HCEC 1CT (cell line): ENCODE measurements at regions not wholly inside any gene's neighbourhood (a gene's known extent, or its start where the extent isn't known, plus 50 kb on each side); places are given as distances from the start of the nearest gene placed in this dataset.

Experiments used
- DNase-seq: peaks from one replicate; pipeline ENCODE4 v3.0.0-alpha.2; 2017

DNA sequence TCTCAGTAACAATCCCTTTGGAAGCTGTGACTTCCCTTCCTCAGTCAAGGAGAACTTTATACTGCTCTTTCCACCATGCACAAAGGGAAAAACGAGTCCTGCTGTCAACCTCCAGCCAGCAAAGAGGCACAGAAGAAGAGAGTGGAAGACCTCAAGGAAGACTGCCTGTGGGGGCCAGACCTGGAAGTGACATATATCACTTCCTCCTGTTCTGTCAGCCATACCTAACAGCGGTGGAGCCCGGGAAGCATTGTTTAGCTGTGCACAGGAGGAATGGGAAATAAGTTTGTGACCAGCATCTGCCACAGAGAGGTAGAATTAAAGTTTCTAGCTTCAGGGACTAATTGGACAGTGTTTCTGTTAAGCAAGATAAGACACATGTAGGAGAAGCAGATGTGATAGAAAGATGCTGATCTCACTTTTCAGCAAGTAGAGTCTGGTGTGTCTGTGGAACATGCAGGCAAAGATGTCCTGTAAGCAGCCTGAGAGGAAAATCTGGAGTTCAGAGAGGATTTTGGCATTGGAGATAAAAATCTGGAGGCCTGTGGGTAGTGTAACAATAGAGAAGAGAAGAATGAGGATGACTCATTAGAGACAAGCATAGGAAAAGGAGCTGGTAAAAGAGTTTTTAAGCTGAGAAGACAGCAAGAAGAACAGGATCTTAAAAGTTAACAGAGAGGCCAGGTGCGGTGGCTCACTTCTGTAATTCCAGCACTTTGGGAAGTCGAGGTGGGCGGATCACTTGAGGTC, 141.6 kb upstream of the CPSF6 start:
- no peak for DNase-seq

DNA sequence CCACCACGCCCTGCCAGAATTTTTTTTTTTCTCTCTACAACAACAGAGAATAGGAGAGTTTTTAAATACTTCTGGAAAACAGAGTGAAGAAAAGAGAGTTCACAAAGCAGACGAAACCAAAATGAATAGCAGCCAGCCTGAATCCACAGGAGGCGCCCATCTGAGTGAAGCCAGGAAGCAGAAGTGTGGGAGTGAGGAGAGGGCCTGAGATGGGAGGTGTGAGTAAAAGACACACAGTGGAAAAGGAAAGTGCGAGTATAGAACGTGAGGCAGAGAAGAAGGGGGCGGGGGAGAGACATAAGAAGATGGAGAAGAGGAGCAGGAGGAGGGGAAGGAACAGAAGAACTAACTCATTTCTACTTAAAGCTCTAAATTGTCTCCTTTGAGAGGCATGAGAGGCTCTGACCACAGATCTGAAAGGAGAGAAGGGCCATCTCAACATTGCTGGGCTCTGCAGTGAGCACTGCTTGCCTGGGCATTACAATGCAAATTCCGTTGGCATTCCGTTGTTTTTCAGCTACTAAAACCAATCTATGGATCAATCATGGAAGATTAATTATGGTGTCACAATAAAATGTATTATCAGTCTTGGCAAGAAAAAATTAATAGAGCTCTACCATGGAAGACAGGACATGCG, 140.1 kb upstream of the CPSF6 start:
- no peak for DNase-seq

DNA sequence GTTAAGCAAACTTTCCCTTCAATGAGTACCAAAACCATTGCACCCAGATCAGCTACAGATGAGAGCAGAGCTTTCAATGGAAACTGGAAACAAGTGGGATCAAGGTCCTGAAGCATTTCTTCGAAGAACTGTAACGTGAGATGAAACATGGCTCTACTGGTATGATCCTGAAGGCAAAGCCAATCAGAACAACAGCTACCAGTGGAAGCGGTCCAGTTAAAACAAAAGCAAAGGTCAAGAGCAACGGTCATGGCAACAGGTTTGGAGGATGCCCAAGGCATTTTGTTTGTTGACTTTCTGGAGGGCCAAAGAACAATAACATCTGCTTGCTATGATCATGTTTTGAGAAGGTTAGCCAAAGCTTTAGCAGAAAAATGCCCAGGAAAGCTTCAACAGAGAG, 137.9 kb upstream of the CPSF6 start:
- DNase-seq = no peak

DNA sequence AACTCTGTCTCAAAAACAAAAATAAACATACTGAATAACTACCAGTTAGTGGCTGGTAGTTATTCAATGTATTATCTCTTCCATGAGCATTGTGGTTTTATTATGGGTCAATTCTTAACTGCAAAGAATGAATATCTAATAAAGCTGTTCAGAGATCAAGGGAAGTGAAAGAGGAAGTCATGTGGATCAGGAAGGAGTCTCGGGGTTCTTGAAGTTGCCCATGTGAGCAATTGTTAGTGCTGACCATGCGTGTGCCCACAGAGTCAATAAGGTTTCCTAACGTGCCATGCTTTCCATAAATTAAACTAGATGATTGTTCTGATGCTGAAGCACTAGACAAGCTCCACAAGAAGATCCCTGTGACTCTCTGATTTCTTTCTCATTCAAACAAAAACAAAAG, 136.5 kb upstream of the CPSF6 start:
- DNase-seq = no peak

DNA sequence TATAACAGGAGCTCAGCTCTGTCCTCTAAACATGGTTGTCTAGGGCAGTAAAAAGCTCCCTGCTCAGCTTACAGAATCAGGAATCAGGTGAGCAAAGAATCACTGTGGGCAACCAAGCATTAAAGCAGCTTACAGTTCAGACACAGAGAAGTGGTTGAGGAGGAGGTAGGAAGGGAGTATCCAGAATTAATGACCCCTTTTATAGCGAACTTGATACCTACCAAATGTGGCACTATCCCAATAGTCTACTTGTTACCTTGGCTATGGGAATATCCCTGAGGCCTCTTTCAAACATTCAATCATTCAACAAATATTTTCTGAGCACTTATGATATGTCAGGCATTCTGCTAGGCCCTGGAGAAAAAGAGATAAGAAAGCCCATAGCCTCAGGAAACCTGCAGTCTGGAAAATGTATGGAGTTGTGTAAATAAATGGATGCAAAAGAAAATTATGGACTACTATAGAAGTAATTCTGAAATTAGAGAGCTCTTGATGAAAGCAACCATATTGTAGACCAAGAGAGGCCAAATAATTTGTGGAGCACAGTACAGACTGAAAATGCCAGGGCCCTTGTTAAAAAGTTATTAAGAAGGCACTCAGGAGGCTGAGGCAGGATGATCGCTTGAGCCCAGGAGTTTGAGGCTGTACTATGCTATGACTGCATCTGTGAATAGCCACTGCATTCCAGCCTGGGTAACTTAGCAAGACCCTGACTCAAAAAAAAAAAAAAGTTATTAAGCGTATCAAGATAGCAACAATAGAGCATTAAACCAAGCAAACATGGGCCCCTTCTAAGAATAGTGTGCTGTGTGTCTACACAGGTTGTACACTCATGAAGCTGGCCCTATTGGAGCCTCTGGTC, 134.0 kb upstream of the CPSF6 start:
- DNase-seq = no peak

DNA sequence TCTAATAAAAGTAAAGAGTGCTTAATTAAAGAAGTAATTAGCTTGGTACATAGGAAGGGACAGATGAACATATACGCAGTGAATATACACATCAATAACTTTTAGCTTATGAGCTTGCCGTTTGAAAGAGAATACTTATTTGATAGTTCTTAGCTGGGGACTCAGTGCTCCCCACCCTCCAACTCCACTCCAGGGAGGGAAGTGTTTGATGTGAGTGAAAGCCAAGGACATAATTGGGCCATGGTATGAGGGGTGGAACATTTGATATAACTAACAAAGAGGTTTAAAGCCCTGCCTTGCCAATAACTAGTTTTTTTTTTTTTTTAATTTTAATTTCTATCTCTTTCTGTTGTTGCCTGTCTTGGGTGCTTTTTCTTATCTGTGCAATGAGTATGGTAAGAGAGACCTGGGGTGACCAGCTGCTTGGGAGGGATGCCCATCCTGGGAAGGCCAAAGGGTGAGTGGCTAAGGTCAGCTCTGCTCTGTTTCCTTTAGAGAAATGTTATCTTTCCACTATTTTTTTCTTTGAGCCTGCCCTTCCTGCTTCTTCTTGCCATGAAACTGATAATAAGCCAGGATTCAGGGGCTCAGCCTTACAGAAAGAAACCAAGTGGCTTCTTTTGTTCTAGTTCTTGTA, 132.8 kb upstream of the CPSF6 start:
- DNase-seq = no peak

DNA sequence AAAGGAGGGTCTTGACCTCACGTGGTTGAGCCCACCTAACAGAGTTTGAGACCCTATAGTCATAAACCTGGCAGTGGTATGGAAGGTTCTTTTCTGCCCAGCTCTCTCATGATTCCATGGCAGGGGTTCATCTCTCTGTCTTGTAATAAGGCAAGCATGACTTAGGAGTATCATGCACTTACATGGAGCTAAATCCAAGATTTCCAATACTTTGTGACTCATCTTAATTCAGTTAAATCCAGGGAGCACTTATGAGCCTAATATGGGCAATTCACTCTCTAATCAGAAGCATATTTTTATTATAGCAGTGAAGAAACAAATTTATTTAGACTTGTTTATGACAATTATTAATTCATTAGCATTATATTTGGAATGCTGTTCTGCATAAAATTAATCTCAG, 131.8 kb upstream of the CPSF6 start:
- DNase-seq = no peak

DNA sequence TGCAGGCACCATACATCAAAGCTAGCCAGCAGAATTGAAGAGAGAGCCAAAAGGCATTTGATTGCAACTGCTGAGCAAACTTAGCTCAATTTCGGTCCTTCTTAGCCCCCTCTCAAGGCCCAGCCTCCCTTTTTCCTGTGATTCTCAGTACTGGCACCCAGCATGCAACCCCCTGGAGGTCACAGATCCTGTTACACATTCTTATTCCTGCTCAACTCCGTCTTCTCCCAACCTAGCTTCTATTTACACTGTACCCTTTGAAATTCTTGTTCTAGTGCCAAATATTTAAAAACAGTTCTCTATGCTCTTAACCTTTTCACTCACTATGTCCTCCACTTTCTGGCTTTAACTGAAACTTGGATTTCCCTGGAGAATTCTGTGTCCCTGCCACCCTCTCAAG, 131.3 kb upstream of the CPSF6 start:
- no peak for DNase-seq

DNA sequence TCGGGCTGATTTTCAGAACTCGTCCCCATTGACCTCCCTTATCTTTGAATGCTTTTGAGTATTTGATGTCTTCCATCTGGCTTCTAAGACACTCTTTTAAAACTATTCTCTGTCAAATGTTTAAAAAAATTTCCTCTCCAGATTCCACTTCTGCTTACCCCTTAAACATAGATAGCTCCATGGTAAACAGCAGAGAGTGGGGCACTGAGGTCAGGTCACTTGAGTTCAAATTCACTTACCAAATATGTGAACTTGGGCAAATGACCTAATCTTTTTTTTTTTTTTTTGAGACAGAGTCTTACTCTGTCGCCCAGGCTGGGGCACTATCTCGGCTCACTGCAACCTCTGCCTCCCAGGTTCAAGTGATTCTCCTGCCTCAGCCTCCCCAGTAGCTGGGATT, 126.8 kb upstream of the CPSF6 start:
- DNase-seq = no peak

DNA sequence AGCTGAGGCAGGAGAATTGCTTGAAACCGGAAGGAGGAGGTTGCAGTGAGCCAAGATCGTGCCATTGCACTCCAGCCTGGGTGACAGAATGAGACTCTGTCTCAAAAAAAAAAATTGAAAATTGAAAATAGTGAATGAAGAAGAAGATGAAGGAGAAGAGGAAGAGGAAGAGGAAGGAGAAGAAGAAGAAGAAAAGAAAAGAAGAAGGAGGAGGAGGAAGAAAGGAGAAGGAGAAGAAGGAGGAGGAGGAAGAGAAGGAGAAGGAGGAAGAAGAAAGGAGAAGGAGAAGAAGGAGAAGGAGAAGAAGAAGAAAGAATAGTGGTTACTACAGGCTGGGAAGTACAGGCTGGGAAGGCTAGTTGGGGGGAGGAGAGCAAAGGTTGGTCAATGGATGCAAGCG, 124.3 kb upstream of the CPSF6 start:
- DNase-seq = no peak

DNA sequence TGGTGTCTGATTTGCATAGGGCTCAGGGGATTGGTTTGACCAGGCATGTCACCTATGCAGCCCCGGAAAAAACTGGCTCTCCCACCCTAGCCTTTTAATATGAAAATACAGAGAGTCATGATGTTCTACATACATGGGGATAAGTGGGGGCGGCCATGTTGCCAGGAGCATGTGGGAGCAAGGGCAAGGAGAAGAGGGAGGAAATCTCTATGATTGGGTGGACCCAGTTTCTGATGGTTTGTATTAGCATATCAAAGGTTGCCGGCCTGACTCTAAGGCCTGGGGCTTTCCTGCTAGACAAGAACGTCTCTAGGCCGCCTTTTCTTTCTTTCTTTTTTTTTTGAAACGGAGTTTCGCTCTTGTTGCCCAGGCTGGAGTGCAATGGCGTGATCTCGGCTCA, 123.4 kb upstream of the CPSF6 start:
- no peak for DNase-seq

DNA sequence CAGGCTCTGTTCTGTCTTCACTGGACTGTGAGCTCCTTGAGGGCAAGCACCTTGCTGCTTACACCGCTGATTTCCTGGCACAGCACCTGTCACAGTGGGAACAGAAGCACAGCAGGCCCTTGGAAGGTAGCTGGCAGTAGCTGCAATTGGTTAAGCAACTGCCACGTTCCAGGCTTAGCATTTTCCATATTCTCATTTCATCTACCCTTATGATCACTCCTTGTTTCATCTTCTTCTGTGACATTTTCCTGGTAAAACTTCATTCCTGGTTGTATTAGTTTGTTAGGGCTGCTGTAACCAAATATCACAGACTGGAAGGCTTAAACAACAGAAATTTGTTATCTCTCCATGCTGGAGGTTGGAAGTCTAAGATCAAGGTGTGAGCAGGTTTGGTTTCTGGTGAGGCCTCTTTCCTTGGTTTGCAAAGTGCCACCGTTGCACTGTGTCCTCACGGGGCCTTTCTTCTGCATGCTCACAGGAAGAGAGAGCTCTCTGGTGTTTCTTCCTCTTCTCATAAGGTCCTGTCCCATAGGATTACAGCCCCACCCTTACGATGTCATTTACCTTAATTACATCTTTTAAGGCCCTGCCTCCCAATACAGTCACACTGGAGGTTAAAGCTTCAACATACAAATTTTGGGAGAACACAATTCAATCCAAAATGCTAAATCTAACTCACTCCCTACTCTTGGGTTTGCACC, 121.7 kb upstream of the CPSF6 start:
- no peak for DNase-seq

DNA sequence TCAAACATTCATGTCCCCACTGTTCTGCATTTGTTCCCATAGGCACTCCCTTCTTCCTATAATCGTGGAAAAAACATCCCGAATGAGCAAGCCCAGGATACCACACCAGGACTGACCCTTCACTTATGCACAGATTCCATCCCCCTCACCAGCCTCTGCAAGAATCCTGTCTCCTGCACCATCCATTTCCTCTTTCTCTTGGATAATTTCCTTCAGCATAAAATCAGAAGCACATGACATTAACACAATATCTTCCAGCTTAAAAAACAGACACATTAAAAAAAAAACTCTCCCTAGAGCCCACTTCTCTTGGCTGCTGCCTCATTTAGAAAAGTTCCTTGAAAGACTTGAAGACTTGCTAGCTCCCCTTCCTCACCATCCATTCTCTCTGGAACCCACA, 120.9 kb upstream of the CPSF6 start:
- DNase-seq = no peak

DNA sequence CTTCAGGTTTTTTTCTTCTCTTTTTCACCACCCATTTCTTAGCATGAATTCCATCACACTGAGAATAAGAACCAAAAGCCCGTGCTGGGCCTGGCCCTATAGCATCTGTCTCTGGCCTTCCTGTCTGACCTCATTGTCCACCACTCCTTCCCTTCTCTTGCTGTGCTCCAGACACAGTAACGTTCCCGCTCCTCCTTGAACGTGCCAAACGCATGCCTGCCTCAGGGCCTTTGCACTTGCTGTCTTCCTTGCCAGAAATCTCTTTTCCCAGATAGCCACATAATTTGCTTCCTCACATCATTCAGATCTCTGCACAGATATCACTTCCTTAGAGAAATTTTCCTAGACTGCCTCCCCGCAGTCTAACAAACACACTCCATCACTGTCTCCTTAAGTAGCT, 119.6 kb upstream of the CPSF6 start:
- no peak for DNase-seq

DNA sequence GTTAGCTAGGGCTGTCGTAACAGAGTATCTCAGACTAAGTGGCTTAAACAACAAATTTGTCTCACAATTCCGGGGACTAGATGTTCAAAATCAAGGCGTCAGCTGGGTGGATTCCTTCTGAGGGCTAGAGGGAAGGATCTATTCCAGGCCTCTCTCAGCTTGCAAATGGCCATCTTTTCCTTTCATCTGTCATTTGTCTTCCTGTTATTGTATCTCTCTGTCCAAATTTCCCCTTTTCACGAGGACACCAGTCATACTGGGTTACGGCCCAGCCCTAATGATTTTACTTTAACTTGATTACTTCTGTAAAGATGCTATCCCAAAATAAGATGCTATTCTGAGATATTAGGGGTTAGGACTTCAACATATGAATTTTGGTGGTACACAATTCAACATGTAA, 119.0 kb upstream of the CPSF6 start:
- DNase-seq = no peak

DNA sequence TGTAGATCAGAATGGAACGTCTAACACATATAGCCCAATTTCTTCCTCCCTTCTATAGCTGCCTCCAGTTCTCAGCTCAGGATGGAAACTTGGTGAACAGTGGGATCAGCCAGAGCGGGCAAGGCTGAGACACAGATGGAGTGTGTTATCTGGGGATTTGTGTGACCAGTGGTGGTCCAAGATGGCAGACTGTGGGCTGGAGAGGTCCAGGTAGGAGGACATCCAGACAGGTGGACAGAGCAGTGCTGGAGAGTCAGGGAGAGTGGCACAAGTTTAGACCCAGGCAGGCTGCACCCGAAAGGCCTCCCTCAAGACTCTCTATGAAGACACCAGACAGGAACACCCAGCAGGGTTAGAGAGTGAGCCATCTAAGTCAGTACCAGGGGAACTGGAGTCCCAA, 116.1 kb upstream of the CPSF6 start:
- DNase-seq = no peak

DNA sequence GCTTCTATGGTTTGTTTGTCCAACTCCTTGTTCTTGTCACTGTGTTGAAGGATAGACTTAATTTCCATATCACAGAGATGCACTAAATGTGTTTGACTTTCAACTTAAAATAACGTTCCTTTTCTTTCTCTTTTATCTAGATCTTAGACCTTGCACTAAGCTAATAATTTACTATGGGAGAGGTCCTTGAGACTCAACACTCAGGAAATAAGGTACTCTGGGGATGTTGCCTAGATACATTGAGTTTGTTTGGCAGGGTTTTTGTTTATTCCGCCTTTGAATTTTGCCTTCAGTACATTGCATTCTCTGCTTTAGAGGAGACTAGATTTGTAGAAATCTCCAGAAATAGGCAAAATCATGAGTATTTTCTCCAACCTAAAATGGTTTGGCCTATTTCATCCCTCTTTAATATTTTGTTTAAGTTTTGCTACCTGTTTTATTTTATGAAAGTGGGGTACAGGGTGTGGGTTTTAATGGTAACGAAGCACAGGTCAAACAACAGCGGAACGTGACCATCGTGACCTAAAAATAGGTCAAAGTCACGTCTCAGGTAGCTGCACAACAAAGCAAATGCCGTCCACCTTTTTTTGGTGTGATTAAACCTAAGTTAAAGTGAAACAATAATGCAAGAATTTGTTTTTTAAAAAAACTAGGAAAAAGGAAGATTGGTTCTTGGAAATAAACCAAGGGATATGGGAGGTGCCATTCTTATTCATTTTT, 115.3 kb upstream of the CPSF6 start:
- no peak for DNase-seq

DNA sequence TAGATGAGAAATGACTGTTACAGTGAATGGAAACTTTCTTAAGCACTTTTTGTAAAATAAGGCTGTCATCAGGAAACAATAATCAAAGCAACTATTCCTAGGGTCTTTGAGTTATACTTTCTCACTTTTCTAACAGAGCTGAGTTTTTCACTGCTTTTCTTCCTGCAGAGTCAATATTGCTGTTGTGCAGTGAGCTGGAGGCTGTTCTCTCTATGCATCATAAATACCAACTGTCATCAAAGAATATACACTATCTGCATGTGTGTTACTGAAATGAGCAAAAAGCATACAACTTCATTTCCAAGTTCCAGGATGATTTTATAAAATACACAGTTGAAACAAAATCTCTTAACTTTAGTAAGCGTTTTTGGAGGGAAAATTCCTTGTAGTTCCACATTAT, 110.4 kb upstream of the CPSF6 start:
- DNase-seq = peak; percentile 14

DNA sequence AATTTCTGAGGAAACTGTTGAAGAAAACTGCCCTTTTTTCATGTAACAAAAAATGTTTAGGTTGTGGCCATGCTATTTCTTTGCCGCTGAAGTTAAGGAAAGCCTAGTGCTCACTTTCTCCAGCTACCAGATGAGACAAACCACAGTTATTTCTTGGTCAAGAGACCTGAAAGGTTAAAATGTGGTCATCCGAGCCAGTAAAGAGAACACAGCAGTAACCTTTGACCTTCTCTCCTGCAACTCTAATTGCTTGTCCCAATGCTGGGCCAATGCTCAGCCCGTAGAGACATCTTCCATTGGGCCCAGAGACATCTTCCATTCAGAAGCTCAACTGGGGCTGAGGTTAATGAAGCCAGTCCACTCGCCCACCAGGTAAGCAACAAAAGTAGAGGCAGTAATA, 109.8 kb upstream of the CPSF6 start:
- DNase-seq = peak; percentile 7

DNA sequence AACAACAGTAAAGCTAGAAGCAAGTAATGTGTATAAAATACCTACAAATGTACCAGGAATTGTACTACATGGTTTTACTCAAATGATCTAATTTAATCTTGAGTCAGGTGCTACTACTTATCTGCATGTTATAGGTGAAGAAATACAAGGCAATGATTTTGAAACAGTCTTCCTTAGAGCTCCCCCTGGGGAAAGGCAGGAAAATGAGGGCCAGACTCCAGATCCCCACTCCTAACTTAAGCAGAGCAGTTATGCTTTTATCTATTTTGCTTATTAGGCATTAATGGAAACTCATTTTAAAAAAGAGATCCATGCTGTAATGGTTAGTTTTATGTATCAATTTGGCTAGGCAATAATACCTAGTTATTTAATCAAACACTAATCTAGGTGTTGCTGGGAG, 109.3 kb upstream of the CPSF6 start:
- peak; percentile 25 for DNase-seq

DNA sequence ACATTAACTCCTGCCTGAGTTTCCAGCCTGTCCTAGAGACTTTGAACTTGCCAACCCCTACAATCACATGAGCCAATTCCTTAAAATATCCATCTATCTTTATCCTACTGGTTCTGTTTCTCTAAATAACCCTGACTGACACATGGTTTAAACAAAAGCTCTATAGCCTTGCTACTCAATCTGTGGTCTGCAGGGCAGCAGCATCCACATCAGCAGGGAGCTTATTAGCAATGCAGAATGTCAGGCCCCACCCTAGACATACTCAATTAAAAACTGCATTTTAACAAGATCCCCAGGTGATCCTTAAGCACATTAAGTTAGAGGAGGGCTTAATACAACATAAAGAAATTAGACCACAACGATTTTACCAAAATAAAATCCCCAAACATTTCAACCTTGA, 108.3 kb upstream of the CPSF6 start:
- DNase-seq = no peak

DNA sequence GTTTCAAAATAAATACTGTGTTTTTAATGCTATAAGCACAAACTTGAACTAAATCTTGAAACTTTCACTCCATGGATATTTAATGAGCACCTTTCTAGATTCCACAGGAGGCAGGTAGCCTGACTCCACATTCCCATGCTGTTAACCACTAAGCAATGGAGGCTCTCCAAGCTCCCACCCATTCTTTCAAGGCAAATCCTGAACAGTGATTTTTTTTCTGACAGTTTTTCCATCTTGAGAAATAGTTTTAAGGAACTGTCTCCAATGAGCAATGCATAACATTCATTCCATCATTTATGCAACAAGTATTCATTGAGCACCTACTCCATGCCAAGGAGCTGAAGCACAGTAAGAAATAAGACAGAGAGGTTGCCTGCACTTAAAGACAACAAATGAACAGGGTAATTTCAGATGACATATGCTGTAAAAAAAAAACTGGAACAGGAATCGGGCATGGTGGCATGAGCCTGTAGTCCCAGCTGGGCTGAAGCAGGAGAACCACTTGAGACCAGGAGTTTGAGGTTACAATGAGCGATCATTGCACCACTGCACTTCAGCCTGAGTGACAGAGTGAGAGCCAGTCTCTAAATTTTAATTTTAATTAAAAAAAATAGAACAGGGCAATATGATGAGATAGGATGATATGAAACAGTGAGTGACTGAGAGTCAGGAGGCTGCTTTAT, 102.3 kb upstream of the CPSF6 start:
- DNase-seq = no peak
